SIG-M5 (cell line): ENCODE measurements at regions not wholly inside any gene's neighbourhood (a gene's known extent, or its start where the extent isn't known, plus 50 kb on each side); places are given as distances from the start of the nearest gene placed in this dataset.

Experiments
- DNase-seq: peaks from one replicate; lab custom pipeline; 2025; lab: John Stamatoyannopoulos, UW

GRCh38 chr1:59089036-59089798 lies 207.7 kb upstream of the FGGY start:
- DNase-seq: no peak

- no peak for DNase-seq
These were observed 206.9 kb upstream of the FGGY start for GRCh38 chr1:59089922-59090457.

GRCh38 chr1:59092126-59092525 lies 204.8 kb upstream of the FGGY start:
- no peak for DNase-seq

GRCh38 chr1:59094001-59094400 lies 202.9 kb upstream of the FGGY start:
- no peak for DNase-seq

GRCh38 chr1:59096501-59096900 lies 200.4 kb upstream of the FGGY start:
- DNase-seq: no peak

- DNase-seq: no peak
These were observed 198.2 kb upstream of the FGGY start for GRCh38 chr1:59098655-59099054.

GRCh38 chr1:59100708-59101374 lies 196.1 kb upstream of the FGGY start:
- DNase-seq: no peak

- no peak for DNase-seq
These were observed 195.4 kb upstream of the FGGY start for GRCh38 chr1:59101518-59101917.

- no peak for DNase-seq
These were observed 193.4 kb upstream of the FGGY start for GRCh38 chr1:59103457-59103856.

GRCh38 chr1:59104191-59104760 lies 192.6 kb upstream of the FGGY start:
- DNase-seq: no peak

- DNase-seq: no peak
These were observed 191.1 kb upstream of the FGGY start for GRCh38 chr1:59105548-59106507.

- no peak for DNase-seq
These were observed 189.4 kb upstream of the FGGY start for GRCh38 chr1:59107516-59107915.

- DNase-seq: no peak
These were observed 189.0 kb upstream of the FGGY start for GRCh38 chr1:59107916-59108315.

GRCh38 chr1:59108481-59109317 lies 188.2 kb upstream of the FGGY start:
- no peak for DNase-seq

GRCh38 chr1:59110271-59110670 lies 186.6 kb upstream of the FGGY start:
- DNase-seq: no peak

- DNase-seq: no peak
These were observed 182.9 kb upstream of the FGGY start for GRCh38 chr1:59113876-59114457.

- no peak for DNase-seq
These were observed 181.0 kb upstream of the FGGY start for GRCh38 chr1:59115865-59116264.

GRCh38 chr1:59116920-59117542 lies 179.9 kb upstream of the FGGY start:
- no peak for DNase-seq

GRCh38 chr1:59122527-59122926 lies 174.4 kb upstream of the FGGY start:
- DNase-seq: no peak

GRCh38 chr1:59123081-59123681 lies 173.7 kb upstream of the FGGY start:
- no peak for DNase-seq
